GM23248 (cell line): ENCODE measurements at regions not wholly inside any gene's neighbourhood (a gene's known extent, or its start where the extent isn't known, plus 50 kb on each side); places are given as distances from the start of the nearest gene placed in this dataset.

Experiments
- EZH2 ChIP-seq: fragments of 200-600 bp; sonication (generic); IDR thresholded peaks from 2 replicates; pipeline ENCODE4 v1.6.1; 2018; ENCODE audit warnings: antibody characterized with exemption, mild to moderate bottlenecking; ENCODE audit not compliant: insufficient read depth, poor library complexity, severe bottlenecking
- EZH2phosphoT487 ChIP-seq: fragments of 200-600 bp; sonication (generic); IDR thresholded peaks from 2 replicates; pipeline ENCODE4 v1.6.1; 2018; ENCODE audit warnings: antibody characterized with exemption, moderate library complexity, mild to moderate bottlenecking, low read depth; ENCODE audit not compliant: insufficient read depth

DNA sequence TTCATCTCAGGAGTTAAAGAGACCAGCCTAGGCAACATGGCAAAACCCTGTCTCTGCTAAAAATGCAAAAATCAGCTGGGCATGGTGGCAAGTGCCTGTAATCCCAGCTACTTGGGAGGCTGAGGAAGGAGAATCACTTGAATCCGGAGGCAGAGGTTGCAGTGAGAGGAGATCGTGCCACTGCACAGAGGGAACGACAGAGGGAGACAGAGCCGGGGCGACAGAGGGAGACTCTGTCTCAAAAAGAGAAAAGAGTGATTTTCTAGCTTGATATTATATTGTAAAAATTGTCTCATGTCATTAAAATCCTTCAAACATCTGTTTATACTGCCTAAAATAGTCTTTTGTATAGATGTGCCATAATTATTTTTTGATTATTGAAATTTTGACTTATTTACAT is 225.4 kb upstream of the AGA start:
- TF ChIP-seq EZH2 (no peak), EZH2phosphoT487 (no peak)
